Esophagus (tissue), 2 donors: ENCODE measurements at regions not wholly inside any gene's neighbourhood (a gene's known extent, or its start where the extent isn't known, plus 50 kb on each side); places are given as distances from the start of the nearest gene placed in this dataset.

Experiments
- H3K27ac ChIP-seq, 2 donors: one replicate each; pipeline ENCODE4 v1.5.1; 2013; ENCODE audit warnings: low read depth in 2 of 2, mild to moderate bottlenecking in 2 of 2, inconsistent platforms in 1 of 2, low read length in 1 of 2, moderate library complexity in 1 of 2
- H3K27me3 ChIP-seq, 2 donors: one replicate each; pipeline ENCODE4 v1.6.1; 2013; ENCODE audit warnings: low read length in 2 of 2, control low read depth in 1 of 2, mild to moderate bottlenecking in 1 of 2; ENCODE audit not compliant: insufficient read depth in 2 of 2, control insufficient read depth in 1 of 2
- H3K36me3 ChIP-seq, 2 donors: one replicate each; pipeline ENCODE4 v1.6.1; 2013; ENCODE audit warnings: low read length in 1 of 2; ENCODE audit not compliant: control insufficient read depth in 2 of 2, insufficient read depth in 2 of 2
- H3K4me1 ChIP-seq, 2 donors: one replicate each; pipeline ENCODE4 v1.6.1; 2013; ENCODE audit warnings: low read length in 1 of 2; ENCODE audit not compliant: control insufficient read depth in 2 of 2, insufficient read depth in 2 of 2
- H3K4me3 ChIP-seq, 2 donors: one replicate each; pipeline ENCODE4 v1.5.1; 2013; ENCODE audit warnings: low read length in 2 of 2, mild to moderate bottlenecking in 2 of 2, low read depth in 1 of 2, moderate library complexity in 1 of 2
- H3K9me3 ChIP-seq, 2 donors: one replicate each; pipeline ENCODE4 v1.6.1; 2013; ENCODE audit warnings: mild to moderate bottlenecking in 2 of 2, low read depth in 1 of 2, low read length in 1 of 2, moderate library complexity in 1 of 2; ENCODE audit not compliant: control insufficient read depth in 2 of 2, insufficient read depth in 1 of 2
- WGBS, 2 donors: extraction: QIAGEN DNeasy Blood & Tissue Kit; methylation state at CpG; one replicate each; pipeline ENCODE4 v1.1.7; 2013; 5-methylcytosine and 5-hydroxymethylcytosine counted together
- donor health status: healthy with polysubstance abuse.
- donor health status: Bipolar disorder and iron deficiency.

DNA sequence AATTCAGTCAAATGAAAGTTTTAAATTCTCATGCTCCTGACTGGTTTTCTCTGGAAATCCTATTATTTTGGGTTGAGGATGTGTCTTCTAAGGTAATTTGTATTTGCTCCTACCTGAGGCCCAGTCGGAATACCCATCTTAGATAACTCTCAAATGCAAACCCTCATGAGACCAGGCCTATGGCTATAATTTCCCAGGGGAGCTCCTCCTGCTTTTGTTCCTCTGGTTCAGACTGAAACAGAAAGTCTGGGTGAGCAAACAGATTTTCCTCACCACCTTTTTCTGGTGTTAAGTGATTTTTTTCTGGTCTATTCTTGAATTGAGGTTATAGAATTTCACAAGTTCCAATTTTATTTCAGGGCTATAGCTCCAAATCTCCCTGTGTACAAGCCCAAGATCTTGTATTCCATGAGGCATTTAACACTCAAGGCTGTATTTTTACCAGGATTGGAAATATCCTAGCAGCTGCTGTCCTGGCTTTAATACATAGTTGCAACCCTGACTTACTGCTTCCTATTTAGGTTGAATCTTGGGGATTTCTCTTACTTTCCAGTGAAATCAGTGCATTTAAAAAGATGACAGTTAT is 169.1 kb upstream of the PTCHD4 start:
- no peaks in the 10 kb centered on the region for H3K9me3 ChIP-seq
- no peaks in the 10 kb centered on the region for H3K27me3 ChIP-seq
- 68 to 91% methylated on average over 1 of the region's 1 CpG for WGBS, 2 donors
- no peak overlapping the region for H3K27ac ChIP-seq
- no peak overlapping the region for H3K4me3 ChIP-seq
- H3K4me1 ChIP-seq: no peaks in the 10 kb centered on the region
- no peaks in the 10 kb centered on the region for H3K36me3 ChIP-seq

DNA sequence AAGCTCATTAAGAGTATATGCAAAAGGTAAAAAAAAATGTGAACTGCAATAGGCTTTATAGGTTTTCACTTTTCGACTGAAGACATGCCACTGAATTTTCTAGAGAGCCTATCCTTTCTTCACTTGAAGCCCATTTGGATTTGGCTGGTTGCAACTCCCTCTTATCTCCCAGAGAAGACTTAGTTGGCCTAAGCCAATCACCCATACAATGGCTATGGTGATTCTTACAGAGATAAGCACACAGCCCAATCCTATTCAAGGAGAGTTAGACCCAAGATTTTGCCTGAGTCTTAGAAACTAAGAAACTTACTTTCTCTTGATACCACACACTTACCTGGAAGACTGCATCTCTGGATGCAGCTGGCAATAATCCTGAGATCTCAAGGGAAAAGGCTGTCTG is 167.3 kb upstream of the PTCHD4 start:
- no peaks in the 10 kb centered on the region for H3K9me3 ChIP-seq
- no peak overlapping the region for H3K27ac ChIP-seq
- no peaks in the 10 kb centered on the region for H3K4me1 ChIP-seq
- 85 to 89% methylated on average over 1 of the region's 1 CpG for WGBS, 2 donors
- no peaks in the 10 kb centered on the region for H3K27me3 ChIP-seq
- H3K36me3 ChIP-seq: no peaks in the 10 kb centered on the region
- no peak overlapping the region for H3K4me3 ChIP-seq

DNA sequence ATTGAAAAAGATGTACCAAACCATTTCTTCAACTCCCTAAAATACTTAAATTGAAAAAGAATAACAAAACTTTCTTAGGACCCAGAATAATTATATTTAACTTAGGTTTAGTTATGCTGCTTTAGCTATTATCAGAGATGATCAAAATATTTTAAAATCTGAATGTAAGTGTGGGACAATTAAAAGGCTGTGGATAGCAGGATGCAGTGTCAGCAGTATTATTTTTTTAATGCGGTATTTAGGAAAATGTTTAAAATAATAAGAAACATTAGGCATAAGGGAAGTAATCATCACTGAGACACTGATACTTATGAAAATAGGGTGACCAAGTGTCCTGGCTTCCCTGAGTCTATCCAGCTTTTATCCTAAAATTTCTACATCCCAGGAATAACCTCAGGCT is 161.5 kb upstream of the PTCHD4 start:
- WGBS, 2 donors: 97 to 100% methylated on average over 1 of the region's 1 CpG
- Histone ChIP-seq H3K36me3 (no peaks in the 10 kb centered on the region), H3K4me1 (no peaks in the 10 kb centered on the region), H3K4me3 (no peak overlapping the region), H3K27me3 (no peaks in the 10 kb centered on the region), H3K9me3 (peaks cover 0 to 3% of the 10 kb centered on the region in 2 donors), H3K27ac (no peak overlapping the region)

DNA sequence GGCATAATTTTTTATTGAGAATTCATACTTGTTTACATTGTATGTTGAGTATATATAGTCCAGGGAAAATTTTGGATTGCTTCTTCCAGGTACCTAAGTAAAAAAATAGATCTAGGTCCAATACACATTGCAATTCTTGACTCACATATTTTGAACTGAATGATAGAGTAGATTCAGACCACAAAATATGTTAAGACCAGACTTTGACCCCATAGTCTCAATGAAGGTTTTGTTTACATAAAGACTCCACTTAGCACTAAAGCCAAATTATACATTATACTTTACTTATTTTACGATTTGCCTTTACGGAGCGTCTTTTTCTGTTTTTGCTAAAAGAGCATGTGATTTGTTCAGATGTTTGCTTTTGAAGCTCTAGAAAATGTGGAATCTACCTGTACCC is 144.1 kb upstream of the PTCHD4 start:
- Histone ChIP-seq H3K4me1 (no peaks in the 10 kb centered on the region), H3K27me3 (no peaks in the 10 kb centered on the region), H3K27ac (no peak overlapping the region), H3K36me3 (no peaks in the 10 kb centered on the region), H3K4me3 (no peak overlapping the region), H3K9me3 (no peaks in the 10 kb centered on the region)
- 44 to 47% methylated on average over 3 of the region's 3 CpGs for WGBS, 2 donors

DNA sequence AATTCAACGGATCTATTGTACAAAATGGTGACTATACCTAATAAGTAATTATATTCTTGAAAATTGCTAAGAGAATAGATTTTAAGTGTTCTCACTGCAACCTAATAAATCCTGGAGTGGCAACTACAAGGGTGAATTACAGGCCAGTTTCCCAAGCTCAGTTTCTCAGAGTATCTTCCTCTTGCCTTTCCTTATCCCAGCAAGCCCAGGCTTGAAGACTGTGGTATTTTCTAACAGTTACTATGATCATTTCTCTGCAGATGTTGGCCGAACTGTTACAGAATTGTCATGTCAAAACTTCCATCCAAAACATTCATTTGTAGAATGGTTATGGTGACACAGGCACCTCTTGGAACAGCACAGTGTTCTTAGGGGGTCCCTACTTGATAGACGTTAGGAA is 138.1 kb upstream of the PTCHD4 start:
- Histone ChIP-seq H3K36me3 (no peaks in the 10 kb centered on the region), H3K27me3 (no peaks in the 10 kb centered on the region), H3K27ac (no peak overlapping the region), H3K4me1 (no peaks in the 10 kb centered on the region), H3K4me3 (no peak overlapping the region), H3K9me3 (no peaks in the 10 kb centered on the region)
- WGBS, 2 donors: 30 to 35% methylated on average over 3 of the region's 3 CpGs

DNA sequence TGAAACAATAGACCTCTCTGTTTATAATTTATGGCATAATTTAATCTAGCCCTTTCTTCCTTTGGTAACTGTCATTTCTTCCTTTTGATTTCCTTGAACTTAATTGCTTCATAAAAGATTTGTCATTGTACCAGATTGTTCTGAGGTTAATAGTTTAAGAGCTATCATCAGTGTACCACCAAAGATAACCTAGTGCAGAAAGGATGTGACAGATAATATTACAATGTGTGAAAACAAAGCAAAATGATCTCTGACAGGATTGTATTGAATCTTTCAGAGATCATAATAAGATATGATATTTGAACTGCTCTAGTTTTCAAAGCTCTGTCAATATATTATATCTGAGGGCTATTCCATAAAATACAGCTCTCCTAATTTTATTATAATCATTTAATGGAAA is 132.1 kb upstream of the PTCHD4 start:
- no peaks in the 10 kb centered on the region for H3K9me3 ChIP-seq
- H3K4me1 ChIP-seq: no peaks in the 10 kb centered on the region
- H3K36me3 ChIP-seq: no peaks in the 10 kb centered on the region
- no peak overlapping the region for H3K4me3 ChIP-seq
- no peak overlapping the region for H3K27ac ChIP-seq
- H3K27me3 ChIP-seq: no peaks in the 10 kb centered on the region

DNA sequence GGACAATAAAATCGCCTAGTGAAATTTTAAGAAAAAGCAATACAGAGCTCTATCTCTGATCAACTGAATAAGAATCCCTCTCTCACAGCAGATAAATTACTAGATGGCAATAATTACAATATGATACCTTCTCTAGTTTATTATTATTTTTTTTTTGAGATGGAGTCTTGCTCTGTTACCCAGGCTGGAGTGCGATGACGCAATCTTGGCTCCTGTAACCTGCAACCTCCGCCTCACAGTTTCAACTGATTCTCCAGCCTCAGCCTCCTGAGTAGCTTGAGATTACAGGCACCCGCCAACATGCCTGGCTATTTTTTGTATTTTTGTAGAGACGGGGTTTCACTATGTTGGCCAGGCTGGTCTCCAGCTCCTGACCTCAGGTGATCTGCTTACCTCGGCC is 129.3 kb upstream of the PTCHD4 start:
- H3K27ac ChIP-seq: no peak overlapping the region
- WGBS, 2 donors: 95 to 98% methylated on average over 7 of the region's 7 CpGs
- no peaks in the 10 kb centered on the region for H3K27me3 ChIP-seq
- H3K4me1 ChIP-seq: no peaks in the 10 kb centered on the region
- H3K4me3 ChIP-seq: no peak overlapping the region
- H3K36me3 ChIP-seq: no peaks in the 10 kb centered on the region
- no peaks in the 10 kb centered on the region for H3K9me3 ChIP-seq

DNA sequence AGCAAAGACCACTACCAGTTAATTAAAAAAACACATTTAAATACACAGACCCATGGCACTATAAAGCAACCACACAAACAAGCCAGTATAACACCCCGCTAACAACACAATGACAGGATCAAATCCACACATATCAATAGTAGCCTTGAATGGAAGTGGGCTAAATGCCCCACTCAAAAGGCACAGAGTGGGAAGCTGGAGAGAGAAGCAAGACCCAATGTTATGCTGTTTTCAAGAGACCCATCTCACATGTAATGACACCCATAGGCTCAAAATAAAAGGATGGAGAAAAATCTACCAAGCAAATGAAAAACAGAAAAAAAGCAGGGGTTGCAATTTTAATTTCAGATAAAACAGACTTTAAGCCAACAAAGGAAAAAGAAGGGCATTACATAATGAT is 125.4 kb upstream of the PTCHD4 start:
- no peaks in the 10 kb centered on the region for H3K27me3 ChIP-seq
- no peaks in the 10 kb centered on the region for H3K4me1 ChIP-seq
- H3K36me3 ChIP-seq: no peaks in the 10 kb centered on the region
- 97 to 99% methylated on average over 1 of the region's 1 CpG for WGBS, 2 donors
- H3K27ac ChIP-seq: no peak overlapping the region
- no peak overlapping the region for H3K4me3 ChIP-seq
- peaks cover 4 to 5% of the 10 kb centered on the region in 2 donors for H3K9me3 ChIP-seq

DNA sequence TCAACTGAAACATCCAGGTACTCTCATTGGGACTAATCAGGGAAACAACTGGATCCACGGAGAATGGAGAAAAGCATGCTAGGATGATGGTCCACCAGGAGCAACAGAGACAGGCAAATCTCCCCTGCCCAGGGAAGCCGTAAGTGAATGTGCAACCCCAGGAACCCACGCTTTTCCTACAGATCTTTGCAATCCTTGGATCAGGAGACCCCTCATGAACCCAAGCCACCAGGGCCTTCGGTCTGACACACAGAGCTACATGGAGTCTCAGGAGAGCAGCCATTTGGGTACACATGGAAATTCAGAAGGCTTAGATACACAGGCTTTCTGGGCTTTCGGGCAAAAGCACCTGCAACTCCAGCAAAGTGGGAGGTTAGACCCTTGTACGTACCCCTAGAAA is 122.1 kb upstream of the PTCHD4 start:
- H3K9me3 ChIP-seq: peaks cover 4 to 5% of the 10 kb centered on the region in 2 donors
- no peaks in the 10 kb centered on the region for H3K4me1 ChIP-seq
- H3K27ac ChIP-seq: no peak overlapping the region
- H3K36me3 ChIP-seq: no peaks in the 10 kb centered on the region
- H3K27me3 ChIP-seq: no peaks in the 10 kb centered on the region
- H3K4me3 ChIP-seq: no peak overlapping the region
- WGBS, 2 donors: 88 to 92% methylated on average over 6 of the region's 6 CpGs

DNA sequence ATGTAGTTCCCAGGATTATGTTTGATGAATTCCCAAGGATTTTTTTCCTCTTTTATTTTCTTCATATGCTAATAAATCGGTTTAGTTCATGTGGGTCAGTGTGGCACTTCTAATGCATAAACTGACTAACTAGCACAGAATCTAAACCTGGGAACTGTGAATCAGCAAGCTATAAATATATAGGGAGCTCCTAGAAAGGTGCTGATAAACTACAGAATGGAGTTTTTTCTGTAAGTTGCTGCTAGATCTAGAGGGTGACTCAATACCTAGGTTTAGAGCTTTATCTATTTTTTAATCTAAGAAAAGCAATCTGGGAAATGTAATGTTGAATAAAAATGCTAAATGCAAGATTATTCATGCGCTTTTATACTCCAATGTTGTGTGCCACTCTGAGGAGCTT is 118.8 kb upstream of the PTCHD4 start:
- no peak overlapping the region for H3K4me3 ChIP-seq
- H3K4me1 ChIP-seq: no peaks in the 10 kb centered on the region
- peaks cover 2 to 5% of the 10 kb centered on the region in 2 donors for H3K9me3 ChIP-seq
- no peaks in the 10 kb centered on the region for H3K36me3 ChIP-seq
- WGBS, 2 donors: 90% methylated on average over 2 of the region's 2 CpGs
- H3K27me3 ChIP-seq: no peaks in the 10 kb centered on the region
- no peak overlapping the region for H3K27ac ChIP-seq
